T-cell (primary cell): ENCODE measurements at regions not wholly inside any gene's neighbourhood (a gene's known extent, or its start where the extent isn't known, plus 50 kb on each side); places are given as distances from the start of the nearest gene placed in this dataset.
A peak's percentile ranks its signal among the peaks of the same experiment; 100 is the strongest.
"Not testable (repeated sequence)": the region's sequence is repeated elsewhere in the genome, so short reads cannot be mapped to it uniquely, and the experiment has no call there.

Experiments
- ATAC-seq, 4 experiments: fragments of 200-7000 bp in 3 of 4; fragments of 150-1000 bp in 1 of 4; cut with Tn5 transposase; replicated peaks in 1 of 4; 1 replicate in 3 of 4; 2 replicates in 1 of 4; pipeline ENCODE4 v1.10.0; 2021; ENCODE audit warnings: moderate library complexity in 3 of 4, mild to moderate bottlenecking in 2 of 4, moderate number of reproducible peaks in 1 of 4
- CTCF ChIA-PET, 2 donors: fragments of 300-600 bp; sonication (Branson Sonifier 250); formaldehyde crosslinking; loops; one replicate each; lab custom pipeline; 2022; ENCODE audit warnings: antibody characterized with exemption in 2 of 2; lab: Charles Lee
- POLR2A ChIA-PET, 2 donors: fragments of 300-600 bp; sonication (Branson Sonifier 250); formaldehyde crosslinking; loops; one replicate each; lab custom pipeline; 2022; ENCODE audit warnings: antibody characterized with exemption in 2 of 2; lab: Charles Lee
- DNase-seq, 35 experiments: peaks; one replicate each; pipeline versions ENCODE4 v3.0.0 to v3.0.0-alpha.2; 2013 to 2023
- H3K27ac ChIP-seq: one replicate; pipeline ENCODE4 v1.5.1; 2013; ENCODE audit warnings: low read length
- H3K27me3 ChIP-seq, 2 experiments: replicated peaks in 1 of 2; 1 replicate in 1 of 2; 2 replicates in 1 of 2; pipeline versions ENCODE4 v1.6.1 to v1.7.0; 2013; ENCODE audit warnings: low read length in 1 of 2, mixed read lengths in 1 of 2; ENCODE audit not compliant: control insufficient read depth in 2 of 2, insufficient read depth in 2 of 2; ENCODE audit errors: extremely low read depth in 1 of 2
- H3K36me3 ChIP-seq, 2 donors: 1 replicate in 1 of 2; 2 replicates in 1 of 2; pipeline versions ENCODE4 v1.6.1 to v1.7.0; 2013; ENCODE audit warnings: low read length in 1 of 2; ENCODE audit not compliant: control insufficient read depth in 2 of 2, insufficient read depth in 1 of 2; ENCODE audit errors: extremely low read depth in 1 of 2
- H3K4me1 ChIP-seq, 2 experiments: 1 replicate in 1 of 2; 2 replicates in 1 of 2; pipeline versions ENCODE4 v1.6.1 to v1.7.0; 2013; ENCODE audit warnings: low read length in 2 of 2, mixed read lengths in 1 of 2; ENCODE audit not compliant: insufficient read depth in 2 of 2, control insufficient read depth in 1 of 2; ENCODE audit errors: extremely low read depth in 1 of 2
- H3K4me3 ChIP-seq, 2 donors: 1 replicate in 1 of 2; 2 replicates in 1 of 2; pipeline versions ENCODE4 v1.5.1 to v1.7.0; 2013; ENCODE audit warnings: mild to moderate bottlenecking in 2 of 2, low read length in 1 of 2, moderate library complexity in 1 of 2; ENCODE audit not compliant: control insufficient read depth in 1 of 2; ENCODE audit errors: extremely low read depth in 1 of 2
- H3K9me3 ChIP-seq: 2 replicates; pipeline ENCODE4 v1.7.0; 2013
- H3K27ac Mint-ChIP-seq, 2 donors: one replicate each; pipeline ENCODE4 v1.8.0; 2020 to 2021; ENCODE audit warnings: mild to moderate bottlenecking in 2 of 2, mixed read lengths in 2 of 2
- H3K27me3 Mint-ChIP-seq, 2 donors: one replicate each; pipeline ENCODE4 v1.8.0; 2021 to 2022; ENCODE audit warnings: mixed read lengths in 2 of 2
- H3K36me3 Mint-ChIP-seq: one replicate; pipeline ENCODE4 v1.8.0; 2021; ENCODE audit warnings: mixed read lengths
- H3K4me1 Mint-ChIP-seq, 3 donors: one replicate each; pipeline ENCODE4 v1.8.0; 2020 to 2022; ENCODE audit warnings: mixed read lengths in 3 of 3, mild to moderate bottlenecking in 1 of 3
- H3K4me3 Mint-ChIP-seq, 3 donors: one replicate each; pipeline ENCODE4 v1.8.0; 2020 to 2022; ENCODE audit warnings: mild to moderate bottlenecking in 3 of 3, mixed read lengths in 3 of 3, moderate library complexity in 3 of 3
- H3K9me3 Mint-ChIP-seq, 3 donors: one replicate each; pipeline ENCODE4 v1.8.0; 2020 to 2022; ENCODE audit warnings: mixed read lengths in 3 of 3
- WGBS: methylation state at CpG from one replicate; pipeline ENCODE4 v1.1.5; 2013; ENCODE audit warnings: missing lambda C conversion rate; ENCODE audit not compliant: insufficient coverage; 5-methylcytosine and 5-hydroxymethylcytosine counted together

GRCh38 chr2:7649461-7650228 lies 732.4 kb downstream of the RNF144A start:
- Mint-ChIP-seq H3K36me3 (peaks cover 12% of the 10 kb centered on the region), H3K4me1 (peaks cover 35 to 38% (median 38%) of the 10 kb centered on the region in 3 donors), H3K9me3 (peaks cover 4 to 23% (median 8%) of the 10 kb centered on the region in 3 donors), H3K27ac (peak overlapping the region; percentile 81 to 93), H3K4me3 (peak overlapping the region in 2 of 3 donors; percentile 11 to 25), H3K27me3 (no peaks in the 10 kb centered on the region)
- DNase-seq, result peak in 24 of 35 experiments; percentile 4 to 66 (median 20)
- H3K27me3 ChIP-seq, result no peaks in the 10 kb centered on the region
- CTCF ChIA-PET, result interaction anchor here in 1 of 2 donors (0.6 to 1.1 kb wide), 3 partner anchors 22 to 94 kb away, joined by 4 to 6 read pairs (median 4); no protein-coding TSS in a partner anchor
- H3K4me1 ChIP-seq, result peaks cover 5 to 9% of the 10 kb centered on the region in 2 experiments
- H3K27ac ChIP-seq, result peak overlapping the region; percentile 70
- POLR2A ChIA-PET, result no interaction called here
- H3K9me3 ChIP-seq, result peaks cover 2% of the 10 kb centered on the region
- WGBS, result 42% methylated on average over 5 of the region's 6 CpGs
- peak; percentile 61 to 92 (median 85) for ATAC-seq
- no peak overlapping the region for H3K4me3 ChIP-seq
- no peaks in the 10 kb centered on the region for H3K36me3 ChIP-seq

GRCh38 chr2:7653617-7654016 lies 736.4 kb downstream of the RNF144A start:
- peaks cover 35 to 40% (median 35%) of the 10 kb centered on the region in 3 donors for H3K4me1 Mint-ChIP-seq
- WGBS, result 100% methylated on average over 1 of the region's 2 CpGs
- no peak overlapping the region for H3K4me3 Mint-ChIP-seq
- H3K36me3 Mint-ChIP-seq, result peaks cover 11% of the 10 kb centered on the region
- peaks cover 4 to 21% (median 8%) of the 10 kb centered on the region in 3 donors for H3K9me3 Mint-ChIP-seq
- no peak for DNase-seq
- Histone ChIP-seq H3K36me3 (no peaks in the 10 kb centered on the region), H3K27me3 (no peaks in the 10 kb centered on the region), H3K27ac (no peak overlapping the region), H3K9me3 (peaks cover 2% of the 10 kb centered on the region), H3K4me1 (peaks cover 5 to 9% of the 10 kb centered on the region in 2 experiments), H3K4me3 (no peak overlapping the region)
- peaks cover 0 to under 1% of the 10 kb centered on the region in 2 donors for H3K27me3 Mint-ChIP-seq
- ChIA-PET CTCF (no interaction called here), POLR2A (no interaction called here)
- no peak for ATAC-seq
- no peak overlapping the region for H3K27ac Mint-ChIP-seq

GRCh38 chr2:7655629-7656028 lies 738.4 kb downstream of the RNF144A start:
- Histone ChIP-seq H3K4me1 (no peaks in the 10 kb centered on the region), H3K27me3 (no peaks in the 10 kb centered on the region), H3K36me3 (no peaks in the 10 kb centered on the region), H3K9me3 (no peaks in the 10 kb centered on the region), H3K4me3 (no peak overlapping the region), H3K27ac (no peak overlapping the region)
- H3K36me3 Mint-ChIP-seq, result peaks cover 9% of the 10 kb centered on the region
- ChIA-PET POLR2A (no interaction called here), CTCF (interaction anchor here in 1 of 2 donors (0.6 to 0.9 kb wide), 2 partner anchors 225 to 266 kb away, joined by 3 to 4 read pairs; no protein-coding TSS in a partner anchor)
- WGBS, result no CpG with 5 or more reads among the region's 2 CpGs
- H3K4me1 Mint-ChIP-seq, result peaks cover 17 to 26% (median 19%) of the 10 kb centered on the region in 3 donors
- peaks cover 7 to 28% (median 8%) of the 10 kb centered on the region in 3 donors for H3K9me3 Mint-ChIP-seq
- no peak overlapping the region for H3K4me3 Mint-ChIP-seq
- H3K27me3 Mint-ChIP-seq, result peaks cover 0 to 2% of the 10 kb centered on the region in 2 donors
- no peak for ATAC-seq
- no peak for DNase-seq
- no peak overlapping the region for H3K27ac Mint-ChIP-seq

- H3K4me1 ChIP-seq, H3K27ac ChIP-seq, H3K9me3 ChIP-seq, ATAC-seq, DNase-seq, H3K27me3 ChIP-seq, H3K4me3 ChIP-seq, H3K36me3 Mint-ChIP-seq, H3K36me3 ChIP-seq, H3K27me3 Mint-ChIP-seq, POLR2A ChIA-PET: not testable (repeated sequence)
- peak overlapping the region in 1 of 3 donors; percentile 9 for H3K4me3 Mint-ChIP-seq
- CTCF ChIA-PET, result interaction anchor here in 1 of 2 donors (1.0 kb wide), 1 partner anchor 14 kb away, joined by 3 read pairs; no protein-coding TSS in a partner anchor
- H3K9me3 Mint-ChIP-seq, result peaks cover 4 to 25% (median 8%) of the 10 kb centered on the region in 3 donors
- peak overlapping the region in 1 of 2 donors; percentile 66 for H3K27ac Mint-ChIP-seq
- H3K4me1 Mint-ChIP-seq, result peaks cover 8 to 18% (median 9%) of the 10 kb centered on the region in 3 donors
- 100% methylated on average over 1 of the region's 2 CpGs for WGBS
These were observed 740.3 kb downstream of the RNF144A start for GRCh38 chr2:7657526-7657925.

DNA sequence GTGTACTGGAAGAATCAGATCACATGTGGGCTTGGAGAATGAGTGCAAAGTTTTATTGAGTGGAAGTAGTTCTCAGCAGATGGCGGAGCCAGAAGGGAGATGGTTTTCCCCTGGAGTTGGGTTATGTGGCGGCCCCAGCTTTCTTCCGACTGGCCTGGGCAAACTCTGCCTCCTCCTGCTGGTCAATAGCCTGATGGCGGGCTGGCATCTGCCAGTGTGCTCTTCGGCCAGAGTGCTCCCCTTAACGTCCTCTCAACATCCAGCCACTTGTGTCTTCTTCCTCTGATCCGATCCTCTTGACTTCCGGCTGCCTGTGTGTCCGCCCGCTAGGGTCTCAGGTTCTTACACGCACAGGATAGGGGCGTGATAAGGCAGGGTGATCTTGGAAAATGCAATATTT lies 741.3 kb downstream of the RNF144A start:
- Mint-ChIP-seq H3K27me3 (peaks cover 0 to 2% of the 10 kb centered on the region in 2 donors), H3K4me1 (peaks cover 8 to 18% (median 9%) of the 10 kb centered on the region in 3 donors), H3K4me3 (peak overlapping the region in 1 of 3 donors; percentile 71), H3K9me3 (peaks cover 4 to 24% (median 8%) of the 10 kb centered on the region in 3 donors), H3K36me3 (peaks cover 6% of the 10 kb centered on the region), H3K27ac (peak overlapping the region; percentile 50 to 73)
- Histone ChIP-seq H3K4me3 (no peak overlapping the region), H3K27ac (no peak overlapping the region), H3K9me3 (no peaks in the 10 kb centered on the region), H3K36me3 (no peaks in the 10 kb centered on the region), H3K4me1 (no peaks in the 10 kb centered on the region), H3K27me3 (no peaks in the 10 kb centered on the region)
- ATAC-seq, result no peak
- ChIA-PET CTCF (interaction anchor here in 1 of 2 donors (1.0 kb wide), 1 partner anchor 13 kb away, joined by 3 read pairs; no protein-coding TSS in a partner anchor), POLR2A (no interaction called here)
- DNase-seq, result no peak
- 91% methylated on average over 6 of the region's 12 CpGs for WGBS

DNA sequence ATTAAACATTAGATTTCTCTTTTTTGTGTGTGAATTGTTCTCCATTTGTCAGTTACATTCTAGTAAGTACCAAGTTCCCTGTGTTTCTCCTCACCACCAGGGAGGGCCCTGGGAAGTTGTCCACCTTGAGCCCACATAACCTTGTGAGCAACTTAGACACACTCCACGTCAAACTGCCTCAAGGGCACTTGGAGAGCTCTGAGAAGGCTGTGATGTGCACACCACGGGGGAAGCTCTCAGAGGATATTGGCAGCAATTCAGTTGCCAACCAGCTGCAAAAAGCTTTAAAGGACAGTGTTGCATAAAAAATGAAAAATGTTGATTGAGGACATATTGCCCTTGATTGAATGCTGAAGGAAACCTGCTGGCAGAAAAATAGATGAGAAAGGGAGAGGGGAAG lies 743.6 kb downstream of the RNF144A start:
- ATAC-seq, result no peak
- H3K4me3 Mint-ChIP-seq, result no peak overlapping the region
- Histone ChIP-seq H3K4me1 (no peaks in the 10 kb centered on the region), H3K9me3 (no peaks in the 10 kb centered on the region), H3K36me3 (no peaks in the 10 kb centered on the region), H3K27ac (no peak overlapping the region), H3K27me3 (no peaks in the 10 kb centered on the region), H3K4me3 (no peak overlapping the region)
- H3K27ac Mint-ChIP-seq, result no peak overlapping the region
- no peaks in the 10 kb centered on the region for H3K36me3 Mint-ChIP-seq
- ChIA-PET POLR2A (no interaction called here), CTCF (no interaction called here)
- peaks cover 8 to 18% (median 9%) of the 10 kb centered on the region in 3 donors for H3K4me1 Mint-ChIP-seq
- H3K9me3 Mint-ChIP-seq, result peaks cover 0 to 15% (median 2%) of the 10 kb centered on the region in 3 donors
- H3K27me3 Mint-ChIP-seq, result peaks cover 0 to 2% of the 10 kb centered on the region in 2 donors
- WGBS, result 91% methylated on average over 2 of the region's 2 CpGs
- DNase-seq, result no peak
